ENCODE measurements at regions not wholly inside any gene's neighbourhood (a gene's known extent, or its start where the extent isn't known, plus 50 kb on each side); places are given as distances from the start of the nearest gene placed in this dataset.

GRCh38 chr11:107252429-107253161 lies 205.0 kb downstream of the CWF19L2 start:
- TF ChIP-seq CTCF (IDR thresholded peaks at IDR 0.05; ENCODE audit: low read depth, low read length, missing input control) (no peak), ATF3 (IDR thresholded peaks at IDR 0.05) (no peak), MAX (IDR thresholded peaks at IDR 0.05) (no peak)

Measured in liver (tissue), 3 donors.